Stomach (tissue), 4 donors: ENCODE measurements at regions not wholly inside any gene's neighbourhood (a gene's known extent, or its start where the extent isn't known, plus 50 kb on each side); places are given as distances from the start of the nearest gene placed in this dataset.

Experiments used
- EP300 ChIP-seq: sonication (generic); formaldehyde crosslinking; IDR thresholded peaks from one replicate; pipeline ENCODE4 v1.6.1; 2017; ENCODE audit warnings: antibody characterized with exemption
- POLR2A ChIP-seq, 4 donors: fragments of 450-650 bp; IDR thresholded peaks; one replicate each; pipeline ENCODE4 v1.6.1; 2016; ENCODE audit warnings: antibody characterized with exemption in 4 of 4, control low read depth in 2 of 4, mild to moderate bottlenecking in 1 of 4, moderate library complexity in 1 of 4
- TF ChIP-seq, protein P1 (sequence below), 7 experiments: fragments of 450-650 bp in 4 of 7; fragments of 200-600 bp in 3 of 7; sonication (generic) in 3 of 7; IDR thresholded peaks; one replicate each; pipeline ENCODE4 v1.5.1; 2016 to 2019; ENCODE audit warnings: antibody characterized with exemption in 7 of 7, control low read depth in 2 of 7, mild to moderate bottlenecking in 1 of 7

DNA sequence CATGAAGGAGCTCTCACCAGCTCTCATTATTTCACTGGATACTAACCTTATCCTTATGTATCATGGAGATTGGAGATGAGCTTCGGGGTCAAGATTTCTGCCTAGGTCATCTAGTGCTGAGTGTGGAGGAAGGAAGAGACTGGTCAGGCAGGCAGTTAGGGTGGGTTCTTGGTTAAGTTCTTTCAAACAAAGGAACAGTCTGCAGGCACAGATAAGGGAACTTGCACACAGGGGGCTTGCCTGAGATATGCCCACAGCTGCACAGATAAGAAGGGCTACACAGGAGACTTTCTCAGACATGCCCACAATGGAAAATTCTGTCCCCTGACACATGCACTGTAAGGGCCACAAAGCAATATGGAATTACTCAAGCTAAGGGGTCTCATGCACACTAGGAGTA is 904.1 kb downstream of the NLGN4X start:
- TF ChIP-seq, protein P1, sequence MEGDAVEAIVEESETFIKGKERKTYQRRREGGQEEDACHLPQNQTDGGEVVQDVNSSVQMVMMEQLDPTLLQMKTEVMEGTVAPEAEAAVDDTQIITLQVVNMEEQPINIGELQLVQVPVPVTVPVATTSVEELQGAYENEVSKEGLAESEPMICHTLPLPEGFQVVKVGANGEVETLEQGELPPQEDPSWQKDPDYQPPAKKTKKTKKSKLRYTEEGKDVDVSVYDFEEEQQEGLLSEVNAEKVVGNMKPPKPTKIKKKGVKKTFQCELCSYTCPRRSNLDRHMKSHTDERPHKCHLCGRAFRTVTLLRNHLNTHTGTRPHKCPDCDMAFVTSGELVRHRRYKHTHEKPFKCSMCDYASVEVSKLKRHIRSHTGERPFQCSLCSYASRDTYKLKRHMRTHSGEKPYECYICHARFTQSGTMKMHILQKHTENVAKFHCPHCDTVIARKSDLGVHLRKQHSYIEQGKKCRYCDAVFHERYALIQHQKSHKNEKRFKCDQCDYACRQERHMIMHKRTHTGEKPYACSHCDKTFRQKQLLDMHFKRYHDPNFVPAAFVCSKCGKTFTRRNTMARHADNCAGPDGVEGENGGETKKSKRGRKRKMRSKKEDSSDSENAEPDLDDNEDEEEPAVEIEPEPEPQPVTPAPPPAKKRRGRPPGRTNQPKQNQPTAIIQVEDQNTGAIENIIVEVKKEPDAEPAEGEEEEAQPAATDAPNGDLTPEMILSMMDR (IDR thresholded peaks at IDR 0.05), result no peak
- TF ChIP-seq POLR2A (IDR thresholded peaks at IDR 0.05) (no peak), EP300 (no peak)
